HG03139 (cell line): ENCODE measurements at regions not wholly inside any gene's neighbourhood (a gene's known extent, or its start where the extent isn't known, plus 50 kb on each side); places are given as distances from the start of the nearest gene placed in this dataset.

Experiments used
- ATAC-seq: cut with Tn5 transposase; IDR thresholded peaks from one replicate; pipeline ENCODE4 v1.9.1; 2021; ENCODE audit not compliant: unreplicated experiment

DNA sequence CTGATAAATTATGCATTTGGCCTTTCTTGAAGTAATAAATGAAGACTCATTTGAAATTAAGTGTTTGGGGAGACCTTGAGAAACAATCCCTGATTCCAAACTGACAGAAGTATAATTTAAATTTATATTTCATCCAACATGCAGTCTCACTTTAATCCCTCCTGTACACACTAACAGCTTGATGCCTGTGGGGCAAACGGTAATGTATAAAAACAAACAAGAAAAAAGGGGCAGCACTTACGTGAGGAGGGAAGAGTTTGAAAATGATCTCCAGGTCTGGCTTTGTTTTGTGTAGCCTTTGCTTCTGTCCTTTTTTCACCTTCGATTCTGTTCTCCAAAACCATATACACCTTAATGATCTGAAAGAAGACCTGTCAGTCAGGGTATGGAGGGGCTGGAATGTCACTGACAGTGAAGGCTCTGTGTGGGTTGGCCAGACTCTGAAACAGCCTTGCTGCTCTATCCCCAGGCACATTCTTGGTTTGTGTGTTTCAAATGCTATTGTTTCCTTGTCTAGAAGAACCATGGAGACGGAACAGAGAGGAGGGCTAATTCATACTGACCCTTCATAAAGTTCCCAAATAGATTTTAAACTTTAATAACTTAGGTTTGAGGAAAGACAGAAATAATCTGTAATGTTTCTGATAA, 338.2 kb upstream of the WWC1 start:
- ATAC-seq: no peak

DNA sequence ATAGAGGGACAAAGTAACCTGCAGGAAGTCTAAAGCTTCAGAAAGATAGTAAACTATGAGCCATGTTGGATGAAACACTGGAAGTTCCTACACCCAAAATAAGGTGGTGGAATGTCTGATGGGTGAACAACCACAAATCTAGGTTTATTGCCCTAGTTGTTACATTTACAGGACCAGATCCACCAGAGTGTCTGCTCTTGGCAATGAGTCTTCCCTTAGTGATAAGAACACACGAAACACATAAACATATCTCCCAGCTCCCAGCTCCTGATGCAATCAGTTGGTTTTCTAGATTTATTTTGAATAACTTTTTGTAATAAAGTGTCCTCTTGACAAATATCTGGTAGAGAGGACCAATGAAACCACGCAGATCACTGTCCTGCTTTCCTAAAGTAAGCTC, 329.7 kb upstream of the WWC1 start:
- ATAC-seq: no peak

DNA sequence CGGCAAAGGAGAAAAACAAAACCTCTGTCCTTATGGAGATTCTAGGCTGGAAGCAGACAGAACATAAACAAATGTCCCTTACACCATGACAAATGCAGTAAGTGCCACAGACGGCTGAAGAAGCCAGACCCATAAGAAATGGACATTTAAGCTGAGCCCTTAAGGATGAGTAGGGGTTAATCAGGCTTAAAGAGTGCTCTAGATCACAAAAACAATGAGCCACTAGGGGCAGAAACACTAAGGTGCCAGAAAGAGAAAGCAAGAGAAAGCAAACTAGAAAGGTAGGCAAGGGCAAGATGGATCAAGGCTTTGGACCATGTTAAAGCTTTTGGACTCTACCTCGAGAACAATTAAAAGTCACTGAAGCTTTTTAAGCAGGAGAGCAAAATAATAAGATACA, 326.9 kb upstream of the WWC1 start:
- ATAC-seq: no peak

DNA sequence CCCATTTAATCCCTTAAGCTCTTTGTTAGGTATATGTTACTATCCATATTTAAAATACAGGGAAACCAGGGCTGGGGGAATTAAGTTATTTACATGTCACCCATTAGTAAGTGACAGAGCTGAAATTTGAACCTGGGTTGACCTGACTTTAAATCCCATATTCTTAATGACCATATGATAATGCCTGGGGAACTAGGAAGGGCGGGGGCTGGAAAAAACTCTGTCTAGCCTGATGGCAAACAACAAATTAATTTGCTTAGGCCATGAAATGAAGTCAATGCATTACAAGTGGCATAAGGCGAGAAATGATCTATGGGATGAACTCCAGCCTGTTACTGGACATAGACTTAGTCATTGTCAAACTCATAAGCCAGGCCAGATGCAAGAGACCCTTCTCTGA, 325.7 kb upstream of the WWC1 start:
- no peak for ATAC-seq

DNA sequence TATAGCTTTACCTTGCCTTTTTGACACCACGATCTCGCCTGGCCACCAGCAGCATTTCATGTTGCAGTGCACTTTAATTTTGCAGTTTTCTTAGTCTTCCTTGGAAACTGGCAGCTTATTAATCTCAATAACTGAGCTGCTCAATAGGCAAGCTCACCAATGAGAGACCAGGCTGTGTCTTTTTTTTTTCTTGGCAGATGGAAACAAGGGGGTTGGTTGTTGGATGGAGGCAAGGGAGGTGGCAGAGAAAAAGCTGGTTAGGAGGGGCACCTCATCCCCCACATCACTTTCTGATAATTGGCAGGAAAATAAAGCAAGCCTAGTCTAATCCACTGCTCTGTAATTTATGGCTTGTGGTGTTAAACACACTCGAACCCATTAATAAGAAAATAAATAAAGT, 324.5 kb upstream of the WWC1 start:
- ATAC-seq: no peak

DNA sequence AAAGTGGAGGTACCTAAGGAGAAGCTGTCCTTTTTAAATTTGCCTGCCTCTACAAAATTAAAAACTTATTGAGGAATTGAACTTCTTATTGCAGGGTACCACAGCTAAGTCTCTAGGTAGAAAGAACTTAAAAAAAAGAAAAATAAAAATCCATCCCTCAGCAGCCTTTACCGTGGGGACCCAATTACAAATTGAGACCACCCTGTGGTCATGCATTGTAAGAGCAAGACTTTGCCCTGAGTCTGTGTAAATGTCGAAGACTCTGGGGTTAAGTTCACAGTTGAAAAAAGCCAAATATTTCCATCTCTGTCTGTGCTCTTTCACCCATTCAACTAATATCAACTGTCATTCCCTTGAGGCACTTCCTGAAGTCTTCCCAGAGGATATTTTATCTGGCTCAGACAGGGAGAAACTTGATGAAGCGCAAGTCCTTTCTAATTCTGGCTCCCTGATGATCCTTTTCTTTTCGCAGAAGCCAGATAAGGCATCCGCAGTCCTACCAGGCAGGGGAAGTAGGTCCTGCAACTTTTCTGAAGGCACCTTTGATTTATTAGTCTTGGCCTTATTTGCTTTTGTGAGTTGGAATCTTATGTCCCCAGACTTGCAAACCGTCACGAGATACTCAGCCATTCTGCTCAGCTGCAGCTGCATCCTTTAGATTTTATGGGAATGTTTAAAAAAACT, 323.8 kb upstream of the WWC1 start:
- ATAC-seq: no peak

DNA sequence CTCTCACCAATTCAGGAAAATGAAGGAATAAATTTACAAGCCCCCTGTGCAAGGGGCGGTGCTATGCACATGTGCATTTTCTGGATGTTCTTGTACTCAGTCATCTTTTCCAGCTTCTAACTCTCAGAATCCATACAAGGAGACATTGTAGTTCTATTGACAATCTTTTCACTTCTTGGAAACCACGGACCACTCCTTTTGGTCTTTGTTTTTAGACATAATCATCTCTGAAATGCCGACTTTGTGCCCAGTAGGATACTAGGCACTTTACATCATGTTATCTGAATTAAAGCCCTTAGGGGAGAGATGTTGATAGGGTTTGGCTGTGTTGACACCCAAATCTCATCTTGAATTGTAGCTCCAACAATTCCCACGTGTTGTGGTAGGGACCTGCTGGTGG, 322.6 kb upstream of the WWC1 start:
- ATAC-seq: no peak

DNA sequence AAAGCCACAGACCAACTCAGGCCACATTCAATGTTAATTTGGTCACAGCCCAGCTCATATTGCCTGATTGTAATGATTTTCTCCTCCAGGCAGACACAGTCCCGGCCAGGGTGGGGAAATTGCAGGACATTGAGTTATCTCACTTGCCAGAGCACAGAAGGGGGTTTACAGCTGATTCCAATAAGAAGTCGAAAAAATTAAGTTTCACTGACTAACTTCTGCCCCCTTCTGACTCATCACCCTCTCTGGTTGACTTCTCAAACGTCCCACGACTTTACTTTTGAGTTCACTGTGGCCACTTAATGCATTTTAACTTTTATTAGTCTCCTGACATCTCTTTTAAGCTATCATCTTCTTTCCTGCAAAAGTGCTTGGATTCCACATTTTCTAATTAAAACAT, 321.4 kb upstream of the WWC1 start:
- no peak for ATAC-seq

DNA sequence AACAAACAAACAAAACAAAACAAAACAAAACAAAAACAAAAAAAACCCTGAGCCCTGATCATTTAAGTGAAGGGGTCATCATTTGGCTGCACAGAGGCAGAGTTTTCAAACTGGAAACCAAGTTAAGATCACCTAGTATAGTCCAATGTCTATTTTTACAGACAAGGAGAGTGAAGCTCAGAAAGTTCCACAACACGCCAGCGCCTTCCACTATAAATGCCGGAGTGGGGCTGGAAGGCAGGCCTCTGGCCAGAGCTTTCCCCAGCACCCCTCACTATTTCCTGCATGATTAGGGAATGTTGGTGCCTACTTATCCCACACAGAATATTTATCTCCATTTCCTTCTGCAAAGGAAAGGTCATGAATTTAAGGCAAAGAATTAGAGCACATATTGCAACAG, 319.7 kb upstream of the WWC1 start:
- ATAC-seq: no peak

DNA sequence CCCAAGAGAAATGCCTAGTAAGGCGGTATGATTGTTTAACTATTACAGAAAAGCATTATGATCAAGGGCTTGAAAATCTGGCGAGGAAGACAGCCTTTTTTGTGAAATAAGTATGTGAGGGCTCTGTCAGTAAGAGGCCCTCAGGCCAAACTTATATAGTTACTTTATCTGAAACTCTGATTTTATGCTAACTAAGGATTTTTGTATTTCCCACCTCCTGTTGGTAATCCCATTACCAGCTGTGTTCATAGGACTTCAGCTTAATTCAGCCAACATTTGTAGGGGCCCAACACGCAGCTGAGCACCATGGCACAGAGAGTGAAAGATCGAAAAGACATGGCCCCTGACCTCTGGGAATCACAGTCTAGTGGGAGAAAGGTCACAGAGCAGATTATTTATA, 318.3 kb upstream of the WWC1 start:
- ATAC-seq: no peak

DNA sequence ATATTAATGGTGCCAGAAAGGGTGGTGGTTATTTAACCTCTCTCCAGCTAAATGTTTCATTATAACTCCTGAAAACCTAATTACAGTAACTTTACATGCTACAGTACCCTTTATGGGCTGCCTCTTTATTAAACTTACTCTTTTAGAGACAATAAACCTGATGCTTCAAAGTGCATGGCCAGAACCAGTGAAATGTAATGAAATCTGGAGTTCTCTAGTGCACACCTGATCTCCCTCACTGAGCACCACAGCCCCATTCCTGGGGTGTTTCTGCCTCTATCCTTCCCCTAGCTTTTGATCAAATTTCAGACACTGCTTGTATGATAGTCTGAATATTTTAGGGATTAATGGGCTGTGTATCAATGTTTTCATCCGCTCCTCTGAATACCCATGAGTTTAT, 306.5 kb upstream of the WWC1 start:
- no peak for ATAC-seq

DNA sequence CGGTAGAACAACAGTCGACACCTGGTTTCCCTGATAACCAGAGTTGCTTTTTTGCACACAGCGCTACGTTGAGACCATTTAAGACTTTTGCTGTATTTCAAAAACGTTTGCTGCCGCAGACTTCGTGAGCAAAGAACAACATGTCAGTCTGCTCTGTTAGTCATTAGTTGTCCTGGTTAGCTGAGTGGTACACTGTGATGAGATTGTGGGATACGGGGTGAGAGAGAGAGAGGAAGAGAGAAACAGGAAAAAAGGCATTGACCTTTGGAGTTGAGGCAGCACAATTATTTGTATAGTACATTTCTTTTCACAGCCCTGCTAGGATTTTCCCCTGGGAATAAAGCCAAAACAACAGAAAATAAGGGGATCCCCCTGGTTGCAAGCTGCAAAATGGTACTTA, 306.1 kb upstream of the WWC1 start:
- no peak for ATAC-seq

DNA sequence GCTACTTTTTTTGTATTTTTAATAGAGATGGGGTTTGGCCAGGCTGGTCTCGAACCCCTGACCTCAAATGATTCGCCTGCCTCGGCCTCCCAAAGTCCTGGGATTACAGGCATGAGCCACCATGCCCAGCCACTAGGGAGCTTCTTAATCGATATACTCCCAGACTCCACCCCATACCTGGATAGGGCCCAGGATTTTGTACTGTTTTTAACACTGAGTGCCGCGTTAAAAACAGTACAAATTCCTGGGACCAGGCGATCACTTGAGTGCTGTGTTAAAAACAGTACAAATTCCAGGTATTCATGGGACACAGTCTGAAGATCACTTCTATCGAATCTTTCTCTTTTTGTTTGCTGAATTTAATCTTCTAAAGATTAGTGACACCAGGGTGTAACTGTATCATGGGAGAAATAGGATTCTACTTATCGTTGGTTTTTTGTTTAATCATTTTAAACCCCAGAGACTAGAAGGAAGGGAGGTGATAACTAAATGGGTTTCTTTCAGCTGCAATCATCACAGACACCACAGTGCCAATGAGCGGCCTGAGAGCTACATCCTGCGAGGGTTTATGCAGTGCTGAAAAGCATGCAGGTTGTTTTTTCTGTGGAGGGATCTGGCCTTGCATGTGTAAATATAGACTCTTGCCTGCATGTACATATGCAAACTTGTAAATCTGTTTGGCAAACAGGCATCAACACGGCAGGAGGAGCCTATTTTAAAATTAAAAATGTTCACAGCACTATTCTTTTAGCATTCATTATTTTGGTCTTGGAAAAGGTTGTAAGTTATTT, 303.8 kb upstream of the WWC1 start:
- no peak for ATAC-seq

DNA sequence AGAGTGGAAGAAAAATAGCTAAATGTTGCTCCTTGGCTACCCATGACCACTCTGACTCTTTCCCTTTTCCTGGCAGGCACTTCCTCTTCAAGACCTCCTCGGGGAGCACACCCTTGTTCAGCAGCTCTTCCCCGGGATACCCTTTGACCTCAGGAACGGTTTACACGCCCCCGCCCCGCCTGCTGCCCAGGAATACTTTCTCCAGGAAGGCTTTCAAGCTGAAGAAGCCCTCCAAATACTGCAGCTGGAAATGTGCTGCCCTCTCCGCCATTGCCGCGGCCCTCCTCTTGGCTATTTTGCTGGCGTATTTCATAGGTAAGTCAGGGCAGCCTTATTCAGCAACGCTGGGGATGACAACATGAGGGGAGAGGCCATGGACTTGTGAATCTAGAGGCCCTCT, 298.6 kb upstream of the WWC1 start:
- ATAC-seq: no peak

DNA sequence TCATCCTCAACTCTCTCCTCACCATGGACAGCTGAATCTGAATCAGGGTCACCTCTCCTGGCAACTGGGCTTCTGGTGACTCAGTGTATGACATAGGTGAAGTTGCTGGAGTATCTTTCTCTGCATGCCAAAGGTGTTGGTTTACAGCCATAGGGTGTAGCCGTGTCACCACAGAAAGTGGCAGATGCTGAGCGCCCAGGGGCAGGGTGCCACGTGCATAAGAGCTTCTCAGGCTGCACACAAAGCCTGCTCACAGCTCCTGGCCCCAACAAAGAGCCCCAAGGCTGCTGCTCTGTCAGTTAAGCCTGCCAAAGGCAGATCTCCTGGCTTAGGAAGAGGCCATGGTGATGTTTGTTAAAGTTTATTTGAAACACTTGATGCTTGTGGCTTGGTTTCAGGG, 297.7 kb upstream of the WWC1 start:
- no peak for ATAC-seq

DNA sequence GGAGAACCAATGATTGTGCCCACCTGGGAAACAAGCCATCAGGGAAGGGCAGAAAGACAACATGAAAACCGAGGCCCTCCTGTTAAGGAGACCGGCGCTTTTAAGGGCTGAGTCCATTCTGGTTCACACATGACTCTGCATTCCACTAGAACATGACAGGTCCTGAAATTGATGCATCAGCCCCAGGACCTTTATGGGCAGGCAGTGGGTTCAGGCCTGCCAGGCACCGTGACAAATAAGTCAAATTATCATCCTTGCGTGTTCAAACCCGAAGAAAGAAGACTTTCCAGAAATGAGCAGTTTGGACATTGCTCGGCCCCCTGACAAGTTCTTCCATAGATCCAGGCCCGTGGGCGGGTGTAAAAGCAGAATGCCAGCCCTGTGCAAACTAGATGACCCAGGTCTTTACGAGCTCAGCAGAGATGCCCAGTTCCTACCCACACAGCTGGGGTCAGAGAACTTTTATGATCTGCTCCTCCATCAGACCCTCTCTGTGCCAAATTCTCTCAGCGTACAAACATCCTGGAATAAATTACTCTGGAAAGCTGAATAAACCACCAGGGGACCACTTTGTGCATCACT, 295.5 kb upstream of the WWC1 start:
- no peak for ATAC-seq

DNA sequence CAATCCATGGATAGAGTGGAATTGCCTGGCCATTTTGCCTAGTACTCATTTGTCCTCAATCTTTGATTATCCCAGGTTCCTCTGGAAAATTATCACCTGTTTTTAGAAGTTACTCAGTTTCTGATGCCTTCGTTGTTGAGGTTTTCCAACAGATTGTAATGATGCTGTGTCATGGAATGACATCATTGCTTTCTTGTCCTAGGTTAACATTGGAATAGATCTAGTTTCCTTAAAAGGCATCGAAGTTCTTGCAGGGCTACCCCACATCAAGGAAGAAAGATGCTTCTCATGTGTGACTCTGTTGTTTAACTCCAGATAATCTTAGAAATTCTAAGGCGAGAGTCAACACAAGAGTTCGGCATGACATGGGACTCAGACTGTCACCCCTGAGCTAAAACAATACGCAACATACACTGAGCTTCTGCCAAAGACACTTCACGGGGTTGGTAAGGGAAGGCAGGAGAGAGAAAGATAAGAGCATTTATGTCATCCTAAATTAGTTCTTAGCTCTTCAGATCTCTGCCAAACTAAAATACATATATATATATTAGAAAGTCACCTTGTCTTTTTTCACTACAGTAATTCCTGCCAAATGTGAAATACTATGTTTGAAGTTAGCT, 293.2 kb upstream of the WWC1 start:
- ATAC-seq: no peak

DNA sequence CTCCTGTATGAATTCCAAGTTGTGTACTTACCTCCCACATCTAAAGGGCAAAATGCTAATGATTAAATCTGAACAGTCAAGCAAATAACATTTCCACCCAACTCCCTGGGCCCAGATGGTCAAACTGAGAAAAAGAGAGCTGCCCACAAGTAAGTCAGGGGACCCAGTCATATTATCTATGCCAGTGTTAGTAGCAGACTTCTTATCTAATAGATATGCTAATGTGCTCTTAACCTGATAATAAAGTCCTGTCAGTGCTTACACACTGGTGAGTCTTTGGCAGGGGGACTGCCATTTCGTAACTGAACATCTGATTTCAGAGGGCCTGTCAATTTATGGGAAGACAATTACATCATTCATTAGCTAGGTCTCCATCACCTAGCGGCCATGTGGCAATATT, 292.3 kb upstream of the WWC1 start:
- ATAC-seq: no peak

DNA sequence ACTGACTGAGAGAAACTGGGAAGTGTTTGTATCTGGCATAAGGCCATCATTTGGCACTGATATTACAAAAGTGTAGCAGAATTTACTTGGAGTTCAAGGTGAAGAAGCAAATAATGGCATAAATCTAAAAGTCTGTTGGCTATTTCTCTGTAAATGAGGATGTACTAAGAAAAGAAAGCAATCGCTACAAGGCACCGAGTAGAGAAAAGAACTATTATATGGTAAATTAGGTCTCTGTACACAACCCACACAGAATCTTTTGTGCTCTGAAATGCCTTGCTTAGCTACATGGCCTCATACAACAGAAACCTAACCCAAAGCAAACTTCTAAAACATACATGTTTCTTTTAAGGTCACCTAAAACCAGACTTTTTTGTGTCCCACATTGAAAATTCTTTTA, 290.1 kb upstream of the WWC1 start:
- no peak for ATAC-seq

DNA sequence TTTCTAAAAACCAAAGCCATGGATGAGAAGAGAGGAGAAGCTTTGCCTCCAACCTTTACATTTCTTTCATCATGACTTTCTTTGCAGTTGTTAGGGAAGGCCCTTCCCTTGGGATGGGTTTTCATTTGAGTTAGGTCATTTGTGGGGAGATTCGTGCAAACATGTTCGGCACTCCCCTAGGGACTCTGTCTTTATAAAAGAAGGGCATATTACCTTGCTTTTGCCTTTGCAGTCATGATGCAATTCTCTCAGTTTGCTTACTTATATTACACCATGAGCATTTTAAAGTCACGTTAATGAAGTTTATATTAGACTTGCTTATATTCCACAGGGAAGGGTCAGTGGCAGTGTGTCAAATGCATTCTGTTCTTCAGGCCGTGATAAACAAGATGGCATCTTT, 289.3 kb upstream of the WWC1 start:
- no peak for ATAC-seq

DNA sequence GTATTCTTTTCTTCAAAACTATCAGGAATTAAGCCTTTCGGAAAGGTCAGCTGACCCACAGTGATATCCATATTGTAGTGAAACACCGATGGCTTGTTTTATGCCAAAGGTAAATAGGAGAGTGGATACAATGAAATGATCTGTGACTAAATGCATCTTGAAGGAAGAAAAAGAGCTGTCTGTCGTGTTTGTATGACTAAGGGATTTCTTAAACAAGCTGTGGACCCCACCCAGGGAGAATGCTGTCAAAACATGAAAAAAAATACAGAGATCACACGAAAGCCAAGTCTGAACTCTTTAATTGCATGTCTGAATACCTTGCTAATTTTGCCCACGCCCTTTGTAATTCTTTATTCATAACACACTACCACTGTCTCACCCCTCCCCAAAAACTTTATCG, 286.4 kb upstream of the WWC1 start:
- ATAC-seq: no peak

DNA sequence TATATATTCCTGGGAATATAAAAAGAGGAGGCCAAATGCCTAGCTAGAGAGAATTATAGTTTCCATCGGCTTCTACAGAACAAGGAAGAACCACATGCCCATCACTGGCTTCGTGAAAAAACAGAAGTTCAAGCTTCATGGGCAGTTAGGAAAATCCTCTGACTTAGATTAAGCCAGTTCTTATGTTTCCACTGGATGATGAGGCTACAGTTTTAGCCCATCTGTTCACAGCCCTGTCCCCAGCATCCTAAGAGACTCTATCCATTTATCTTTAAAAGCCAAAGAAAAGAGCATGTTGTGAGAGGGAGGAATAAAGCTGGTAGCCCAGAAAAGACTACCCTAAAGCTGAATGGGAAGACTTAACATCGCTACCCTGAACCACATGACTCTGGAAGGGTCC, 285.5 kb upstream of the WWC1 start:
- ATAC-seq: no peak
